Glutamatergic neuron (in vitro differentiated cells): ENCODE measurements at regions not wholly inside any gene's neighbourhood (a gene's known extent, or its start where the extent isn't known, plus 50 kb on each side); places are given as distances from the start of the nearest gene placed in this dataset.

Source experiments
- DNase-seq: peaks from one replicate; pipeline ENCODE4 v3.0.0; 2022
- H3K27ac Mint-ChIP-seq: one replicate; pipeline ENCODE4 v1.8.0; 2020; ENCODE audit warnings: mild to moderate bottlenecking, mixed read lengths, inconsistent platforms; ENCODE audit not compliant: unreplicated experiment
- H3K27me3 Mint-ChIP-seq: one replicate; pipeline ENCODE4 v1.8.0; 2020; ENCODE audit warnings: mild to moderate bottlenecking, moderate library complexity, mixed read lengths, inconsistent platforms; ENCODE audit not compliant: unreplicated experiment
- H3K36me3 Mint-ChIP-seq: one replicate; pipeline ENCODE4 v1.8.0; 2020; ENCODE audit warnings: mild to moderate bottlenecking, mixed read lengths, inconsistent platforms; ENCODE audit not compliant: unreplicated experiment
- H3K4me1 Mint-ChIP-seq: one replicate; pipeline ENCODE4 v1.8.0; 2020; ENCODE audit warnings: mild to moderate bottlenecking, low read depth, mixed read lengths, inconsistent platforms; ENCODE audit not compliant: unreplicated experiment
- H3K4me3 Mint-ChIP-seq: one replicate; pipeline ENCODE4 v1.8.0; 2020; ENCODE audit warnings: mild to moderate bottlenecking, mixed read lengths, inconsistent platforms; ENCODE audit not compliant: unreplicated experiment
- H3K9me3 Mint-ChIP-seq: one replicate; pipeline ENCODE4 v1.8.0; 2020; ENCODE audit warnings: mild to moderate bottlenecking, moderate library complexity, mixed read lengths, inconsistent platforms; ENCODE audit not compliant: unreplicated experiment
- CTCF ChIP-seq: fragments of 200-600 bp; sonication (generic); IDR thresholded peaks from one replicate; pipeline ENCODE4 v1.5.0; 2021; ENCODE audit not compliant: partially characterized antibody, unreplicated experiment

DNA sequence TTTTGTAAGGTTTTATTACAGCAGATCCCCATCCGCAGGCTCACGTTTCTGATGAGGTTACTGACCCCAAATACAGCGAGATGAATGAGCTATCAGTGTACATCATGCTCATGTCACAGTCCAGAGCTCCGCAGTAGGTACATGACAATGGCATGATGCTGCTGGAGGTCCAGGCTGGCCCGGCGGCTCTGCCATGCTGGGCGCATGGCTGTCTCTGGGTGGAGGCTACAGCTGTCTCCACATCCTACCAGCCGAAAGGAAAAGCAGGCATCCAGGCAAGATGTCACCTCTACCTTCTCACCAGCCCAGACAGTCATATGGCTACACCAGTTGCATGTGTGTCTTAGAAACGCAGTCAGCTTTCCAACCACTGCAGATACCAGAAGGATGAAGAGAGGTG lies 90.9 kb upstream of the RNF32 start:
- peaks cover 8% of the 10 kb centered on the region for H3K36me3 Mint-ChIP-seq
- no peak for TF ChIP-seq CTCF
- H3K9me3 Mint-ChIP-seq, result peaks cover 3% of the 10 kb centered on the region
- no peaks in the 10 kb centered on the region for H3K27me3 Mint-ChIP-seq
- H3K4me1 Mint-ChIP-seq, result no peaks in the 10 kb centered on the region
- H3K27ac Mint-ChIP-seq, result no peak overlapping the region
- DNase-seq, result no peak
- H3K4me3 Mint-ChIP-seq, result no peak overlapping the region

DNA sequence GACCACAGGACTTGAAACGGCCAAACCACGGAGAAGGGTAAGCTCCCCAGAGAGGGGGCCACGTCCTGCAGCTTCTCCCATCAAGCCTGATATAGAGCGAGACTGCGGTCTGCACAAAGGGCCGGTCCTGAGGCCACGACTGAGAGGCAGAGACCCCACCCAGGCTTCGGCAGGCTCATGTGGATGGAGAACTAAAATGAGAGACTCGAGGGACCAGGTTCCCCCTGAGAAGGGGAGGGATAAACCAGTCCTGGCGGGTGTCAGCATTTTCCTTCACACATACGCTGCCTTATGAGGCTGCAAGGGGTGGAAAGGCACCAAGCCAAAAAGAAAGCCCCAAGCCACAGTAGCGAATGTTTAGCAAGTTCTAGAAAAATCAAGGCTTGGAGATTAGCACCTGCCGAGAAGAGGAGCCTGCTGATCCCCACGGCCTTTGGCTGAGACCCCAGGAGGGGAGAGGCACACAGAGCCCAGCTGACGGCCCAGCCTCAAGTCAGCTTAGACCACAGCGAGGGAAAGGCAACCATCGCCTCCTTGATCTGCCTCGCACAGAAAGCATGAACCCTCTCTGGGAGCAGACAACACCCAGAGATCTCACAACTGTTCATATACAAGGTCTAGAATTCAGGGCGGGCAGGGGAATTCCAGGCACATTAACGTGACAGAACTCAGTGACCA lies 92.6 kb upstream of the RNF32 start:
- no peaks in the 10 kb centered on the region for H3K27me3 Mint-ChIP-seq
- peaks cover 8% of the 10 kb centered on the region for H3K36me3 Mint-ChIP-seq
- no peak for TF ChIP-seq CTCF
- no peak for DNase-seq
- H3K4me3 Mint-ChIP-seq, result no peak overlapping the region
- no peak overlapping the region for H3K27ac Mint-ChIP-seq
- H3K9me3 Mint-ChIP-seq, result peaks cover 3% of the 10 kb centered on the region
- no peaks in the 10 kb centered on the region for H3K4me1 Mint-ChIP-seq

DNA sequence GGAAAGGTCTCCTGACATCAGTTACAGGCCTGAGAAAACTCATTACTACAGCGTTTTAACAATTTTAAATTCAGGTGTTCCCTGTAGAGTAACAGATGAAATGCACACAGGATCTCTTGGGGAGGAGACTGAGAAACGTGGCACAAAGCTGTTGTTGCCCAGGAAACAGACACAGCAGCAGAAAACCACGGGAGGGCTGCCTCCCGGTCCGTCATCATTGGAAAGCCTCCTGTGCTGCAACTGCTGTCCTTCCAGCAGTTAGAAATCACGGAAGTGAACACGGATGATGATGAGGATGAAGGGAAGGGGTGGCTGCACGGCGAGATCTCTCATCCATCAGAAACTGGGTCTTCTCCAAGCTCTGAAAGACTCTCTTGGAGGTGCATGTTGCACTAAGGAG lies 94.6 kb upstream of the RNF32 start:
- Mint-ChIP-seq H3K4me3 (no peak overlapping the region), H3K36me3 (peaks cover 8% of the 10 kb centered on the region), H3K4me1 (no peaks in the 10 kb centered on the region), H3K27me3 (no peaks in the 10 kb centered on the region), H3K9me3 (peaks cover 3% of the 10 kb centered on the region), H3K27ac (no peak overlapping the region)
- no peak for DNase-seq
- TF ChIP-seq CTCF, result no peak

GRCh38 chr7:156544919-156545715 lies 95.5 kb upstream of the RNF32 start:
- Mint-ChIP-seq H3K4me1 (no peaks in the 10 kb centered on the region), H3K4me3 (no peak overlapping the region), H3K9me3 (peaks cover 3% of the 10 kb centered on the region), H3K27me3 (no peaks in the 10 kb centered on the region), H3K27ac (no peak overlapping the region), H3K36me3 (peaks cover 8% of the 10 kb centered on the region)
- no peak for DNase-seq
- TF ChIP-seq CTCF, result no peak
